ENCODE measurements at regions not wholly inside any gene's neighbourhood (a gene's known extent, or its start where the extent isn't known, plus 50 kb on each side); places are given as distances from the start of the nearest gene placed in this dataset.

DNA sequence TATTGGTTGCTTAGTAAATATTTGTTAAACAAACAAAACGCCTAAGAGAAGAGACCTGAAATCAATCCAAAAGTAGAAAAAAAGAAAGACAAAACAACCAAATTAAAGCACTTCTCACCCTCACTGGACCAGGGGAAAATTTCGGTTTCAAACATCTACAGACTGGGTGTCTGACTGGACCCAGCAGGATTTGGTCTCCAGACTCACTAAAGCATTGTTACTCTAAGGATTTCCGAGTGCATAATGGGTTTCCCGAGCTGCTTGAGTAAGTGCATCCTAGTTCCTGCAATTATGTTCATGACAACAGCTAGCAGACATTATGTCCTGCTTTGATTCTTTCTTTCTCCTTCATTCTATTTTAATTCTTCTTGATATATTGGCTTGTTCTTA, 51.8 kb upstream of the FAM3C start:
- DNase-seq = no peak

- no peak for DNase-seq
Measured at GRCh38 chr7:121447243-121447910, 51.3 kb upstream of the FAM3C start.

- no peak for DNase-seq
Measured at GRCh38 chr7:121446526-121446925, 50.4 kb upstream of the FAM3C start.

All from T-helper 2 cell (primary cell).